Adrenal gland (tissue), 5 donors: ENCODE measurements at regions not wholly inside any gene's neighbourhood (a gene's known extent, or its start where the extent isn't known, plus 50 kb on each side); places are given as distances from the start of the nearest gene placed in this dataset.
"Not testable (repeated sequence)": the region's sequence is repeated elsewhere in the genome, so short reads cannot be mapped to it uniquely, and the experiment has no call there.

Experiments used
- CTCF ChIP-seq, 6 experiments: fragments of 450-650 bp in 4 of 6; fragments of 200-600 bp in 2 of 6; sonication (generic) in 1 of 6; IDR thresholded peaks; 1 replicate in 5 of 6; 2 replicates in 1 of 6; pipeline versions ENCODE4 v1.5.1 to v1.8.0; 2016 to 2021; ENCODE audit warnings: antibody characterized with exemption in 6 of 6, mild to moderate bottlenecking in 2 of 6, moderate library complexity in 1 of 6
- POLR2A ChIP-seq, 2 donors: fragments of 450-650 bp; IDR thresholded peaks; one replicate each; pipeline ENCODE4 v1.6.1; 2017; ENCODE audit warnings: antibody characterized with exemption in 2 of 2, mild to moderate bottlenecking in 2 of 2, moderate library complexity in 1 of 2
- donor health status: DM: no; HTN: no; CAD: no.

- TF ChIP-seq CTCF, POLR2A (IDR thresholded peaks at IDR 0.05): not testable (repeated sequence)
These were observed 459.7 kb upstream of the UBE2E2 start for GRCh38 chr3:22743386-22743785.
